ENCODE measurements at regions not wholly inside any gene's neighbourhood (a gene's known extent, or its start where the extent isn't known, plus 50 kb on each side); places are given as distances from the start of the nearest gene placed in this dataset.
"Not testable (repeated sequence)": the region's sequence is repeated elsewhere in the genome, so short reads cannot be mapped to it uniquely, and the experiment has no call there.

- DNase-seq (ENCODE audit: low read depth in 2 of 2), result not testable (repeated sequence)
Observed at GRCh38 chr10:64702086-64702485, 1180.9 kb downstream of the REEP3 start.

- DNase-seq (ENCODE audit: low read depth in 2 of 2), result no peak
Observed at GRCh38 chr10:64708884-64709681, 1187.9 kb downstream of the REEP3 start.

- DNase-seq (ENCODE audit: low read depth in 2 of 2), result no peak
Observed at GRCh38 chr10:64726466-64726865, 1205.3 kb downstream of the REEP3 start.

- DNase-seq (ENCODE audit: low read depth in 2 of 2), result no peak
Observed at GRCh38 chr10:64731016-64731415, 1209.8 kb downstream of the REEP3 start.

- no peak for DNase-seq (ENCODE audit: low read depth in 2 of 2)
Observed at GRCh38 chr10:64732372-64732957, 1211.3 kb downstream of the REEP3 start.

- no peak for DNase-seq (ENCODE audit: low read depth in 2 of 2)
Observed at GRCh38 chr10:64733980-64734379, 1212.8 kb downstream of the REEP3 start.

GRCh38 chr10:64738462-64738861, 1217.3 kb downstream of the REEP3 start:
- no peak for DNase-seq (ENCODE audit: low read depth in 2 of 2)

- DNase-seq (ENCODE audit: low read depth in 2 of 2), result no peak
Observed at GRCh38 chr10:64745565-64745964, 1224.4 kb downstream of the REEP3 start.

GRCh38 chr10:64750672-64751071, 1229.5 kb downstream of the REEP3 start:
- DNase-seq (ENCODE audit: low read depth in 2 of 2), result no peak

GRCh38 chr10:64753516-64753915, 1232.3 kb downstream of the REEP3 start:
- DNase-seq (ENCODE audit: low read depth in 2 of 2), result no peak

GRCh38 chr10:64760371-64760770, 1239.2 kb downstream of the REEP3 start:
- DNase-seq (ENCODE audit: low read depth in 2 of 2), result no peak

GRCh38 chr10:64762861-64763260, 1241.7 kb downstream of the REEP3 start:
- DNase-seq (ENCODE audit: low read depth in 2 of 2), result no peak

GRCh38 chr10:64765498-64765897, 1244.3 kb downstream of the REEP3 start:
- no peak for DNase-seq (ENCODE audit: low read depth in 2 of 2)

GRCh38 chr10:64771253-64772050, 1250.3 kb downstream of the REEP3 start:
- no peak for DNase-seq (ENCODE audit: low read depth in 2 of 2)

- DNase-seq (ENCODE audit: low read depth in 2 of 2), result no peak
Observed at GRCh38 chr10:64773357-64773756, 1252.2 kb downstream of the REEP3 start.

- DNase-seq (ENCODE audit: low read depth in 2 of 2), result not testable (repeated sequence)
Observed at GRCh38 chr10:64784451-64784850, 1263.2 kb downstream of the REEP3 start.

- DNase-seq (ENCODE audit: low read depth in 2 of 2), result no peak
Observed at GRCh38 chr10:64785816-64786215, 1264.6 kb downstream of the REEP3 start.

GRCh38 chr10:64786989-64787388, 1265.8 kb downstream of the REEP3 start:
- DNase-seq (ENCODE audit: low read depth in 2 of 2), result no peak

GRCh38 chr10:64795847-64796246, 1274.6 kb downstream of the REEP3 start:
- DNase-seq (ENCODE audit: low read depth in 2 of 2), result no peak

- DNase-seq (ENCODE audit: low read depth in 2 of 2), result no peak
Observed at GRCh38 chr10:64798297-64798696, 1277.1 kb downstream of the REEP3 start.

GRCh38 chr10:64808233-64808632, 1287.0 kb downstream of the REEP3 start:
- not testable (repeated sequence) for DNase-seq (ENCODE audit: low read depth in 2 of 2)

GRCh38 chr10:64810046-64810445, 1288.8 kb downstream of the REEP3 start:
- DNase-seq (ENCODE audit: low read depth in 2 of 2), result not testable (repeated sequence)

GRCh38 chr10:64813391-64813790, 1292.2 kb downstream of the REEP3 start:
- no peak for DNase-seq (ENCODE audit: low read depth in 2 of 2)
